HS-5 (cell line): ENCODE measurements at regions not wholly inside any gene's neighbourhood (a gene's known extent, or its start where the extent isn't known, plus 50 kb on each side); places are given as distances from the start of the nearest gene placed in this dataset.

ENCODE experiments used
- DNase-seq: peaks from one replicate; pipeline ENCODE4 v3.0.0-alpha.2; 2012; ENCODE audit warnings: low read depth

DNA sequence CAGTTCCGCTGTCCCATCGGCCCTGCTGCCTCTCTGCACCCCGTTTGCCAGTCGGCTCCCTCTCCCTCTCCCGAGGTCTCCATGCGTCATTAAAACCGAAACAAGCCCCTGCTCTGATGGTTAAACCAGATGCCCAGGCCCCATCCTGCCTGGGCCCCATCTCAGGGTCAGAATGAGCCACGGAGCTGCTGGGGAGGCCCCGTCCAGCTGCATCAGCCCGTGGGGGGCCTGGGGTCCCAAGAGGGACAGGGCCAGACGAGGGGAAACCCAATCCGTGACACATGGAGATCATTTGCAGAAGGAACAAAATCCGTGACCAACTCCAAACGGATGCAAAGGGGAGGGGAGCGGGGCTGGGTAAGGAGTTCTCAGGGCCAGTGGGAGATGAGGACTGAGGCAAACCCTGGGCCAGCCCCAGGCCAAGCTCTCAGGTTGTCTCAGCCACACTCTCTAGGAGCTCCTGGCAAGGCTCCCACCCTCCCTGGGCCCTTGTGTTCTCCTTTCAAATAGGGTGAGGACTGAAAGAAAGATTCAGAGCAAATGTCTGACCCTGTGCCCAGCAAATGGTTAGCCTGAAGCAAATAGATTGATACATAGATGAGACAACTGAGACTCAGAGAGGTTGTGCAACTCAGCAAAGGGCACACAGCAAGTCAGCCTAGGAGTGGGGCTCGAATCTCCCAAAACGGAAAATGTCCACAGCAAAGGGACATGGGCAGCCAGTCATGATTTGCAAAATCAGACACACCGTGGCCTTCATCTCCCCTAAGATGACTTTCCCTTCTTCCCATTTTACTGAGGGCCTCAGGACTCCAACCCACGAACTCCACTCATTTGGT, 162.1 kb downstream of the MN1 start:
- DNase-seq = no peak

DNA sequence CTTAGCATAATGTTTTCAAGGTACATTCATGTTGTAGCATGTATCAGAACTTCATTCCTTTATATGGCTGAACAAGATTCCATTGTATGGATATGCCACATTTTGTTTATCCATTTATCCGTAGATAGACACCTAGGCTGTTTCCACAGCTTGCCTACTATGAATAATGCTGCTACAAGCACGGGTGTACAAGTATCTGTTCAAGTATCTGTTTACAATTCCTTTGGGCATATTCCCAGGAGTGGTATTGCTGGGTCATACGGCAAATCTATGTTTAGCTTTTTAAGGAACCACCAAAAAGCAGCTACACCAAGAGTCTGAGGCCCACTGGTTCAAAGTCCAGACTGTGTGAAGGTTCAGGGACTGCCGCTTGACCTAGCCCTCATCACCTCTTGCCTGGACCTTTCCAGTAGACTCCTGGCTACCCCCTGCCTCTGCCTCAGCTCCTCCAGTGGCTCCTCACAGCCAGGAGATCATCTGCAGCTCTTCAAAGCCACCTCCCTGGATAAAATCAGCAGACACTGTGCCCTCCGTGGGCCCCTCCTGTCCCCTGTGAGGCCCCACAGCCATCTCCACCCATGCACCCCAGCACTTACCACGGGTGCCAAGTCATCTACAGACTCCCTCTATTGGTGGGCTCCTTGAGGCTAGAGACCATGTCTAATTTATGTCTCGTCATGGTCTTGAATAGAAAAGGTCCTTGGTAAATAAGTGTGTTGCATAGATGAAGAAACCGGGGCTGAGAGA, 160.3 kb downstream of the MN1 start:
- no peak for DNase-seq

DNA sequence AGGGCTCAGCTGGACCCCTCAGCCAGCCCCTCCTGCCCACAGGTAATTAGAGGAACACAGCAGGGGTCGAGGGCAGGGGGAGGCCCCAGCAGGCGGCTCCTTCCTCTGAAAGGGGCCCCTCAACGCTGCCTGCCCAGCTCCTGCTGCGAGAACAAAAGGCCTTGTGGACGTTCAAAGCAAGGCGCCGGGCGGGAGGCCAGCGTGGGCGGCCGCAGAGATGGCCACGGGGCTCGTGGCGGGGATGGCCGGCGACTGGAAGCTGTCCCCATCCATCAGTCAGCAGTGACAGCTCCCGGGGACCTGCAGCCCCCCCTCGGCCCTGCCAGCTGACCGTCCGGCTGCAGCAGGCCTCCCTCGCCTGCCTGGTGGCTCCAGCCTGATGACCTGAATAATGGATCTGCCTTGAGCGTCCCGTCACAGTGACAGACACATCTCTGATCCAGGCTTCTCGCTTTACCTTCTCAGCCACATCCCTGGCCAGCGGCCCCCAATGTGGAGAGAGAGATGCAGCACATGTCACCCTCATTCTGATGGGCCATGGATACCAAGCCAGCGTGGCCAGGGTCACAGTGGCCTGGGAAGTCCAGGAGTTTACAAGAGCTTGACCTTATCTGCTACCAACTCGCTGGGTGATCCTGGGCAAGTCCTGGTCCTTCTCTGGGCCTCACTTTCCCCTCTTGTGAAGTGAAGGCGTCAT, 159.3 kb downstream of the MN1 start:
- no peak for DNase-seq

DNA sequence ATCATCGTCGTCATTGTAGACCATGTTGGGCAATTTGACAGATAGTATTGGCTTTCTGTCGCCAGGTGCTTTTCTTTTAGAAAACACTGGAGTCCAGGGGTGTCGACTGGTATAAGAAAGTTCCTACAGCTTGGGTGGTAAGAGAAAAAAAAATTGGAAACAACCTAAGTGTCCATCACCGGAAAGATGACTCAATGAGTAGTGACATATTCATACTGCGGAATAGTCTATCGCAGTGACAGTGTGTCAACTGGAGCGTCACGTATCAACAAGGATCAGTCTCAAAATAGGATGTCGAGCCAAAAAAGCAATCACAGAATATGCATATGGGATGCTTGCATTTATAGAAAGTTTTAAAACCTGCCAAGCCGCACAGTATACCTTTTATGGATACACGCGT, 157.6 kb downstream of the MN1 start:
- DNase-seq = no peak

DNA sequence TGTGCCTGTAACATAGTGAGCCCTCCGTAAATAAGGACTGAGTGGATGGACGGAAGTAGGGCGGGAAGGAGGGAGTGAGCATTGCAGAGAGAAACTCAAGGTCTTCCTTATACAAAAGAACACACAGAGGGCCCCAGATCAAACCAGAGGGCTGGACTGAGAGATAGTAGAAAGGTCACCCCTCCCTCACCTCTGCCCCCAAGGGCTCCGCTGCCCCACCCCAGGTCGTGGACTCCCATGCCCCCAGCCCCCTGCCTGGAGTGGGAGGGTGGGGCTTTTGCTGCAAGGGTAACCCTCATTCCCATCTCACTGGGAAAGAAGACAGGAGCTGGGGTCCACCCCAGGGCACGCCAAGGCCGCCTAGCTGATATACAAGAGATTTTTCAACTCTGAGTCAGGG, 157.0 kb downstream of the MN1 start:
- no peak for DNase-seq

DNA sequence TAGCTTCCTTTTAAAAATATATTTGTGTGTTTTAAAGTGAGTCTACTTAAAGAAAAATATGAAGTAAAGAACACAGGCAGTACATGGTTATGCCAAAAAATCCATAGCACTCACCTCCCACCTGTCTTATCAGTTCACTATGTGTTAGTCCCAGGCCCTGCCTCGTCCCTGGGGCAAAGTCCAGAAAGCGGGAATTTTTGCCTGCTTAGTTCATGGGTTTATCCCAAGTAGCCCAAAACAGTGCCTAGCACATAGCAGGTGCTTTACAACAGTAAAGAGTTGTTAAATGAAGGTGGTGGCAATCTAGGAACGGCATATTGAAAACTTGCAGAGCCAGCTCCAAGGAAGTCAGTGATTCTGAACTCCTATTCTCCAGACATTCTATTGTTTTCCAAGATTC, 154.0 kb downstream of the MN1 start:
- no peak for DNase-seq

DNA sequence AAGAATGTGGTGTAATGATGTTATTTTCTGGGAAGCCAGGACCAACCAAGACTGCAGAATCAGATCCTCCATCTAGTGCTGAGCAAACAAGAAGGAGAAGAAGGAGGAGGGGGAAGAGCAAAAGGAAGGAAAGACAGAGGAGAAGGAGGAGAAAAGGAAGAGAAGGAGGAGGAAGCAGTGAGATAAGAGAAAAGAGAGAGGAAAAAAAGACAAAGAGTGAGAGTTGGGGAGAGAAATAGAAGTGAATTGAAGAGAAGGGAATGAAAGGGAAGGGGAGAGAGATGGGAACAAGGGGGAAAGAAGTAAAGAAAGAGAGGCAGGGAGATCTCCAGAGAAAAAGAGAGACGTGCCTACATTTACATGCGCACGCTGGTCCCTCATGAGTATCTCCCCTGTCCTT, 153.5 kb downstream of the MN1 start:
- no peak for DNase-seq

DNA sequence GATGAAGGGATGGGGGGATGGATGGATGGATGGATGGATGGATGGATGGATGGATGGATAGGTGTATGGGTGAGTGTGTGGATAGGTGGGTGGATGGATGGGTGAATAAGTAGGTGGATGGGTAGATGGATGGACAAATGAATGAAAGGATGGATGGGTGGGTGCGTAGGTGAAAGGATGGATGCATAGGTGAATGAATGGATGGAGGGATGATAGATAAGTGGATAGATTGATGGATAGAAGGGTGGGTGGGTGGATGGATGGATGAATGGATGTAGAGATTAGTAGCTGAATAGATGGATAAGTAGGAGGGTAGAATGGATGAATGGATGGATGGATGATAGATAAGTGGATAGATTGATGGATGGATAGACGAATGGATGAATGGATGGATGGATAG, 152.7 kb downstream of the MN1 start:
- DNase-seq = no peak

DNA sequence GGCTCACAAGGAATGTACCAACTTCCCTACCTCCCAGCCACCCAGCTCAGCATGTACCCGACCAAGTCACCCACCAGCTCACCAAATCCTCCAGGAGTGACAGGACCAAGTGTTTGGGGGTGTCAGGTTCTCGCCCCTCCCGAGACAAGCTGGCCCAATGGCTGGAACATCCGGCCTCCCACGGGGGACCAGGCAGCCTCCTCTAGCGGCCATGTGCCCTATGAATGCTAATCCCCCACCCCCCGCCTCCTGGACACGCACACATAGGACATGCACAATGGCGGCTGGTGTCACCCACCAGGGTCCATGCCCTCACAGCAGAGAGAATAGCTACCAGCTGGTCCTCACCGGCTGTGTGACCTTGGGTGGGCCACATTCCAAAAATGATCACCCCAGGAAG, 151.0 kb downstream of the MN1 start:
- no peak for DNase-seq

DNA sequence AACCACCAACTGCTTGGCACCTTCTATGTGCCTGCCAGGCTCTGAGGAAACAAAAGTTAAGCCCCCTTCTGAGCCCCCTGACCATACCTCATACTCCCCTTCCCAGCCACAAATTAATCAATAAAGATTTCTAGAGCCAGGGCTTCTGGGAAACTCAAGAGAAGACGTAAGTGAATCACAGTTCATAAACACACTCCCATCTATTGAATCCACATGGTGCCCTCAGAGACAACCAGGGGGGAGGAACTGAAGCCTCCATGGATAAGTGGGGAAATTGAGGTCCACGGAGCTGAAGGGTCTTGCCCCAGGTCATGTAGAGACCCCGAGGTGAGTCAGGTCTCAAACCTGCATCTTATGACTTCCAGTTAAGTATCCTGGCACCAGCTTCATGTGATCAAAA, 150.6 kb downstream of the MN1 start:
- DNase-seq = no peak

DNA sequence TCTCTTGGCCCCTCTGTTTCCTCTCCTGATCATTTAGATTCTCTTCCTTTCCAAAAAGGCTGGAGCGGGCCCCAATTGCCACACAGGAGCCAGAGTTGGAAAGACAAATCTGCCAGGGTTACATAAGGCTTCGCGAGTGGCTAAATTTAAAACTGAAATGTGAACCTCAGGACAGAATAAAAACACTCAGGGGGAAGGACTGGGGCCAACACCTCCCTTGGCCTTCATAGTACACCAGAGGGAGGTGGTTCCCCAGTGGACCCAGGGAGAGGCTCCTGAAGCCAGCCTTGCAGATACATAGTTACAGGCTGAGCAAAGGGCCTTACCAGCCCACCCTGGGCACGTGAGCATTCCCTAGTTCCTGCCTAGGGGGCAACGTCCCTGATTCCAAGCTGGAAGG, 150.1 kb downstream of the MN1 start:
- no peak for DNase-seq

DNA sequence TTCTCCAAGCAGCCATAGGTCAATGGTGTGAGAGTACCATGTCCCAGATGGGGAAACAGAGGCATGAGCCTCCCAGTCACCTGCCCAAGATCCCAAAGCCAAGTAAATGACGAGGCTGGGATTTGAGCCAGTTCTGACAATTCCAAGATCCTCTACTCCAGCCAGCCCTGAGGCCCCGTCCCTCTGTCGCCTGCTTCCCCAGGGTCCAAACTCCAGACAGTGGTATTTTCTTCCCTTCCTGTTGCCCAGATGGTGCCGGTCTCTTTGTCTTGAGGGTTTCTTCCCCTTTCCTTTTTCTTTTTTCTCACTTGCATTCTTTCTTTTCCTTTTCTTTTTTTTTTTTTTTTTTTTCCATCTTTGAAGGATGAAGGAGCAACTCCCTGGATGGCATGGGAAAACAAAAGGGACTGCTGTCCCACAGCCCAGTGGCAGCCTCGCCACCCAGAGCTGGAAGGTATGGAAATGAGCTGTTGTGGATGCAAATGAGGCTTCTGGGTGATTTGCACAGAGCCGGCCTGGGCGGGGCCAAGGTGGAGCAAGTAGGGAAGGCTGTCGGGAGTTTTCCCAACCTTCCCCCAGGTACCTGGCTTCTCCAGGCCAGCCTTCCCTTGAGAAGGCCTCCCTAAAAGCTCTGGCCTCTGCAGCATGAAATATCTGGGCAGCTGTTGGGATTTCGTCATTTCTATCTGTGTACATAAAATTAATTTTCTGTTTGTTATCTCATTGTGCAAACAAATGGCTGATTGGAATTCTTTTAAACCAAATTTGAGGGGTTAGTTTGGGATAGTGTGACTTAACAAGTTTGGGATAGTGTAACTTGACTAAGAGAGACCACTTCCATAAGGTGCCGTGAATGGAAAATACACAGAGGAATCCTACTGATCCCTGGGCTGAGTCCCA, 146.8 kb downstream of the MN1 start:
- no peak for DNase-seq

DNA sequence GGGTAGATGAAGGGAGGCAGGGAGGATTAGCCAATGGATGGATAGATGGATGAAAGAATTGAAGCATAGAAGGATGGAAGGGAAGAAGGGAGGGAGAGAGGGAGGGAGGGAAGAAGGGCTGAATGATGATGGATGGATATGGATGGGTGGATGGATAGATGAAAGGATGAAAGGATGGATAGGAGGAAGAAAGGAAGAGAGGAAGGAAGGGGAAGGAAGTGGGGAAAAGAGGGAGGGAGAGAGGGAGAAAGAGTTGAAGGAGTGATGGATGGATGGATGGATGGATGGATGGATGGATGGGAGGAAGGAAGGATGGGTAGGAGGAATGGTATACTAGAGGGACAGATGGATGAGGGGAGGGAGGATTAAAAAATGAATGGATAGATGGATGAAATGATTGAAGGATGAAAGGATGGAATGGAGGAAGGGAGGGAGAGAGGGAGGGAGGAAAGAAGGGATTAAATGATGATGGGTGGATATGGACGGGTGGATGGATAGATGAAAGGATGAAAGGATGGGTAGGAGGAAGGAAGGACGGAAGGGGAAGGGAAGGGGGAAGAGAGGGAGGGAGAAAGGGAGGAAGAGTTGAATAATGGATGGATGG, 145.9 kb downstream of the MN1 start:
- no peak for DNase-seq

DNA sequence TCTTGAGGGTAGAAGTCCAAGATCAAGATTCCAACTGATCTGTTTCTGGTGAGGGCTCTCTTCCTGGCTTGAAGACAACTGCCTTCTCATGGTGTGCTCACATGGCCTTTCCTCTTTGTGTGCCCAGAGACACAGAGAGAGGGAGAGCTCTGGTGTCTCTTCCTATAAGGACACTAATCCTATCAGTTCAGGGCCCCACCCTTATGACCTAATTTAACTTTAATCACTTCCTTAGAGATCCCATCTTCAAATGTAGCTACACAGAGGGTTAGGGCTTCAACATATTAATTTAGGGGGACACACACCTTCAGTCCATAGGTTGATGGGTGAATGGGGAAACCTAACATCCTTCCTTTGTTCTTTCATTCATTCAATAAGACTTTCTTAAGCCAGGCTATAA, 144.6 kb downstream of the MN1 start:
- no peak for DNase-seq

DNA sequence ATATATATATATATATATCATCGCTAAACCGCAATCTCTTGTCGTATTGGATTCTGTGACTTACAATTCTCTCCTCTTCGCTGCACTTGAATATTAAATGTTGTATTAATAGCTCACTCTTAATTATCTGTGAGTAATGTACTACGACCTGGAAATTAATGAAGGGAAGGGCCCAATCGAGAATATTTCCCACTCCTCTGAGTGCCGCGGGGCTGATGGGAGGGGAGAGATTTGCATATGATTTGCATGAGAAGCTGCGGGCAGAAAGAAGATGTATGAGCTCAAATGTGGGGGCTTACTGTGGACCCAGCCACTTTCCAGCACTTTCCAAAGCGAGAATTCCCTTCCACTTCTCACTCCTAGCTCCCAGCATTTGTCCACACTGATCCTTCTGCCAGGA, 141.2 kb downstream of the MN1 start:
- DNase-seq = no peak

DNA sequence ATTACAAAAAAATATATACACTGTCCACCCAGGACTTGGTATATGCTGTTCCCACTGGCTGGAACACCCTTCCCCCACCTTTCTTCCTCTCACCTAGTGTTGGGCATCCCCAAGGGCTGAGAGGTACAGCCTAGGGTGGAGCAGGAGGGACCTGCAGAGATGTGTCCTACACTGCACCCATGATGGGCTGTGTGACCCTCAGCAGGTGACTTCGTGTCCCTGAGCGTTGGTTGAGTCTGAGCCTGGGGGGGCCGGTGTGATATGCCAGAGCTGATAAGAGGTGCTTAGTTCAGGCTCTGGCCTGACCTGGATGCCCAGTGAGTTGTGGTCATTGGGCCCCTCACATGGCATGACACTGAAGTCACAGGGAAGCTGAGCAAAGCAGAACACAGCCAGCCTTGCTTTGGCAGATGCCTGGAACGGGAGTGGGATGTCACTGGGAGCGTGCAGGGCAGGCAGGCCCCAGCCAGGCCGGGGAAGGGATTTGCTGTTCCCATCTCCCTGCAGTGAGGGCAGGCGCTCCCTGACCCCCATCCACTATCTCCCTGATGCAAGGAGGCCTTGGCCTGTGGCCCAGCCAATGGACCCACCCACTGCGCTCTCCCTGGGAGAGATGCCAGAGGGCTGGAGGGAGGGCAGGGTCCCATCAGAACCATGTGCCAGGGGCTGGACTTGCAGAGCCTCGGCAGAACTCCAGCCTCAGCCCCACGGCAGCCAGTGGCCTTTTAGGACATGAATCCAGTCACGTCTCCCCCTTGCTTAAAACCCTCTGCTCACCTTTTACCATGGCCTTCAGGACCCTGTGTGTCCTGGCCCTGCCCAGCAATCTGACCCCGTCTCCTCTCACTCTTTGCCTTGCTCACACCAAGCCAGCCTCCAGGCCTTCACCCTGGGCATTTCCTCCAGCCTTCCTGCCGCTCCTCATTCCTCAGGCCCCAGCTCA, 138.9 kb downstream of the MN1 start:
- no peak for DNase-seq

DNA sequence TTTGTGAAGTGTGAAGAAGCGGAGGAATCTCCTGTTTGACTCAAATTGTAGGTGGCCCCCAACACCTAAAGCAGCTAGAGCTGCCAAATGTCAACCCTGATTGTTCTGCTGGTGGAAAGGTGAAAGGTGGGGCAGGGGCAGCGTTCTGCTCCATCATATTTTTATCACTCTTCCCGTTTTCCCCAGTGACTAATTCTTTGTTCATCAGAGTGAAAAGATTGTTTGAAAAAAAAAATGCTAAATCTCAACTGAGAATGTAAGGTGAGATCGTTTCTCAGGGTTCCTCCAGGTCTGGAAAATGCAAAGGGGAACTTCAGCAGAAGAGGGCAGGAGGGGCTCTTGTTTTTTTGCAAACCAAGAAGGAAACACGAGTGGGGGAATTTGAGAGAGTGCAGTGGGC, 137.7 kb downstream of the MN1 start:
- DNase-seq = no peak

DNA sequence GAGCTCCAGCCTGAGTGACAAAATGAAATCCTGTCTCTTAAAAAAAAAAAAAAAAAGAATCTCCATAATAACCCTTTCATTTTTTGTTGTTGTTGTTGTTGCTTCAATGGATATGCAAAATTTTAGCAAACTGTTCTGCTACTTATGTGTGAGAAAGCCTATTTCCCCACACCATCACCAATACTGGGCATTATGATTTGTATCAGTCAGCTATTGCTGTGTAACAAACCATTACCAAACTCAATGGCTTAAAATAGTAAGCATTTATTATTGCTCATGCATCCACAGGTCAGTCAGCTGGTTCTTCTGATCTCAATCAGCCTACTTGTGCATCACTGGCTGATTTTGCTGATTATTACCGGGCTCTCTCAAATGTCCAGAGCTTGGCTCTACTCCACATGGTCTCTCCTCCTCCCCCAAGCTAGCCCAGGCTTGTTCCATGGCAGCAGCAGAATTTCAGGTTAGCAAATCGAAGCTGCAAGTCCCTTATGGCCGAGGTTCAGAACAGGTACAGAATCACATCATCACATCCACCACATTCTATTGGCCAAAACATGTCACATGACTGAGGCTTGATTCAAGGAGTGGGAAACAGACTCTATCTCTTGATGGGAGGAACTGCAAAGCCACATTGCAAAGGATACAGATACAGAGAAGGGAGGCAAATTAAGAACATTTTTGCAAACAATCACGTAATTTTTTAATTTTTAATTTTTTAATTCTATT, 135.1 kb downstream of the MN1 start:
- no peak for DNase-seq

DNA sequence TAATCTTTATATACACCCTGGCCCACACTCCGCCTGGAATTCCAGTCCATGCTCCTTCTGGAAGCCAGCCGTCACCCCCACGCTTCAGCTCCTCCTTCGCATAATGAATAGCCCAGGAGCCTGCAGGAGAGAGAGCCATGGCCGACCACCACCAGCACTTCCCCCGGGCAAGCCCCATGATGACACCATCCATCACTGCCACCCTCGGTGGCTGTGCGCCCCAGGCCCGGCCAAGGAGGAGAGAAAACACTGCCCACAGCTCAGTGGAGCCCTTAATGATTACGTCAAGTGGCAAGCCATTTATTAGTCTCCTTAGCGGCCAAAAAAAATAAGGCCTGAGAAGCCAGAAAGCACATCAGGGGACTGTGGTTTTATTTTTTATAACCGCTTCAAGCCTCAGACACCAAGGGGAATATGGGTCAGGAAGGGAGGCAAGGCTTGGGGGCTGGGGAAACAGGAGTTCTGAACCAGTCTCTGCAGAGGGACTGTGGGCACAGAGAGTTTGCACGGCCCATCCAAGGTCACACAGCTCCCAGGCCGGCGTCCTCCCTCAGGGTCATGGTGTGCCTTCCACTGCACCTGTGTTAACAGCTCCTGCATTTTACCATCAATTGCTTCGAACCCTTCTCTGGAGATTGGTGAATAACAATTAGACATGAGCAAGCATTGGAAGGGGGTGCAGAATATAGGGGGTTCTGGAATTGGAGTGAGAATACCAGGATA, 134.3 kb downstream of the MN1 start:
- DNase-seq = no peak
